Cardiac fibroblast (primary cell): ENCODE measurements at regions not wholly inside any gene's neighbourhood (a gene's known extent, or its start where the extent isn't known, plus 50 kb on each side); places are given as distances from the start of the nearest gene placed in this dataset.

Experiments used
- DNase-seq, 2 donors: peaks; one replicate each; pipeline versions ENCODE4 v3.0.0 to v3.0.0-alpha.2; 2010; ENCODE audit warnings: low read depth in 2 of 2
- H3K4me3 ChIP-seq, 2 donors: replicated peaks in 1 of 2; 1 replicate in 1 of 2; 2 replicates in 1 of 2; pipeline ENCODE4 v1.5.1; 2011; ENCODE audit warnings: low read depth in 2 of 2, low read length in 2 of 2, mild to moderate bottlenecking in 2 of 2, moderate library complexity in 1 of 2
- CTCF ChIP-seq: IDR thresholded peaks from one replicate; pipeline ENCODE4 v1.5.1; 2011; ENCODE audit warnings: low read depth, mild to moderate bottlenecking, low read length, inconsistent platforms

- H3K4me3 ChIP-seq: no peak overlapping the region
Observed at GRCh38 chr16:85179344-85180046, 67.2 kb upstream of the CIBAR2 start.

GRCh38 chr16:85180047-85180826 is 68.0 kb upstream of the CIBAR2 start:
- no peak for DNase-seq

More at GRCh38 chr16:85179344-85180046, 67.2 kb upstream of the CIBAR2 start:
- TF ChIP-seq CTCF: no peak
- DNase-seq: no peak

DNA sequence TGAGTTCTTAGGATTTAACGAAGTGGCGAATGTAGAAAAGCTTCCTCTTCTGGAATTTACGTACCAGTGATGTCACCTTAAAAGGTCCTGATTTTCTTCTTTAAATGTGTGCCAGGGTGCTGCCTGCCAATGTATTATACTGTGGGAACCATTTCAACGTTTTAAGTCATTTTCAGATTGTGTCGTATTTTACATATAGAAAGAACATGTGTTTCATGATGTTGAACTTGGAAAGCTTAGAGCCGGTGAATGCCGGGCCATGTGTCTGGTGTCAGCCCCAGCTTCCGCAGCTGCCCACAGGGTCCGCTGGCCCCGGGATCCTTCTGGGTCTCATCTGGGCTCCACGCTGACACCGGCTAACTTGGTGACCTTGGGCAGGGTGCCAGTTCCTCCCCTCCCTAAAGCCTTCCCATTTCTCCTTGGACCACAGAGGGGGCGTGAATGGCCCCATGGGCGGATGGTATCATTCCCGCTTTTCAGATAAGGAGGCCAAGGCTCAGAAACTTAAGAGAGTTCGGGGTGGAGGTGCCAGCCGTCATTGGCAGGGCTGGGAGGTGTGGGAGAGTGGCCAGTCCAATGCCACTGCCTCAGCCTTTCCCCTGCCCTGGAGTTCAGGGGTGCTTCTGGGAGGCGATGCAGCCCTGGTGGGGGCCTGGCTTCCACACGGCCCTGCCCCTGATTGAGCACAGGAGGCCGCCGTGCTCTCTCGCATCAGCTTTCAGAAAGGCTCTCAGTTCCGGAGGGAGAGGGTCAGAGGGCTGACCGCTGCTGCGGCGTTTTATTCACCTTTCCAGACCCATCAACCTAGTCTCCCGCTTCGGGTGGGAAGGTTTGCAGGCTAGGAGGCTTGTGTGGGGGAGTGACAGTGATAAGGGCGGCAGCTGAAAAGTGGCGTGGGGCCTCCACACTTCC is 68.8 kb upstream of the CIBAR2 start:
- H3K4me3 ChIP-seq: no peak overlapping the region
- TF ChIP-seq CTCF: no peak
- no peak for DNase-seq

More at GRCh38 chr16:85180047-85180826, 68.0 kb upstream of the CIBAR2 start:
- TF ChIP-seq CTCF: no peak
- no peak overlapping the region for H3K4me3 ChIP-seq

GRCh38 chr16:85181739-85182129 is 69.5 kb upstream of the CIBAR2 start:
- DNase-seq: no peak
- TF ChIP-seq CTCF: no peak
- H3K4me3 ChIP-seq: no peak overlapping the region

- DNase-seq: no peak
- no peak for TF ChIP-seq CTCF
- no peak overlapping the region for H3K4me3 ChIP-seq
Observed at GRCh38 chr16:85182286-85182685, 70.0 kb upstream of the CIBAR2 start.

- DNase-seq: no peak
- no peak for TF ChIP-seq CTCF
- H3K4me3 ChIP-seq: no peak overlapping the region
Observed at GRCh38 chr16:85182774-85183173, 70.5 kb upstream of the CIBAR2 start.
